ENCODE measurements at regions not wholly inside any gene's neighbourhood (a gene's known extent, or its start where the extent isn't known, plus 50 kb on each side); places are given as distances from the start of the nearest gene placed in this dataset.
"Not testable (repeated sequence)": the region's sequence is repeated elsewhere in the genome, so short reads cannot be mapped to it uniquely, and the experiment has no call there.

DNA sequence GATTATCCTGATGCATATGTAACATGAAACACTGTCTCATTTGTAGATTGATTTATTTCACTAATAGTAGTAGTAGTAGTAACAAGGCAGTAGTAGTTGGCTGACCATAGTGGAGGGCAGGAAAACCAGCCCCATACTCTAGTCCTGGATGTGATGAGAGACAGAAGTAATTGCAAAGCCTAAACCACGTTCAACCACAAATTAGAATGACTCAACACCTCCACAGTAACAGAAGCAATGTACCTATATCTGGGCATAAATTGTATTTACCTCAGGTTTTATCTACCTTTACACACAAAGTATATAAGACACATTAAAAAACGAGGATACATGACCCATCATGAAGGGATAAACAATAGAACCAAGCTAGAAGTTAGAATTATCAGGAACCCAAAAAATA lies 284.7 kb upstream of the RAI14 start:
- H4K20me1 ChIP-seq (ENCODE audit: insufficient read depth); H3K4me1 ChIP-seq (replicated peaks; ENCODE audit: insufficient read depth); H3K9me3 ChIP-seq (ENCODE audit: insufficient read depth, low read depth); H3K27ac ChIP-seq; intact Hi-C loops (cut with micrococcal nuclease; ENCODE audit: unreplicated experiment); H3K4me3 ChIP-seq; H3K9me2 ChIP-seq (ENCODE audit: insufficient read depth); H3K27me3 ChIP-seq (ENCODE audit: insufficient read depth, low read depth); H2AFZ ChIP-seq; CTCF ChIA-PET; BruUV-seq (replicated peaks); DNase-seq; H3K36me3 ChIP-seq (ENCODE audit: low read depth); H3K4me2 ChIP-seq; POLR2A ChIA-PET (ENCODE audit: unreplicated experiment); H3K79me2 ChIP-seq (ENCODE audit: low read depth); H3F3A ChIP-seq (ENCODE audit: insufficient read depth, low read depth): not testable (repeated sequence)

DNA sequence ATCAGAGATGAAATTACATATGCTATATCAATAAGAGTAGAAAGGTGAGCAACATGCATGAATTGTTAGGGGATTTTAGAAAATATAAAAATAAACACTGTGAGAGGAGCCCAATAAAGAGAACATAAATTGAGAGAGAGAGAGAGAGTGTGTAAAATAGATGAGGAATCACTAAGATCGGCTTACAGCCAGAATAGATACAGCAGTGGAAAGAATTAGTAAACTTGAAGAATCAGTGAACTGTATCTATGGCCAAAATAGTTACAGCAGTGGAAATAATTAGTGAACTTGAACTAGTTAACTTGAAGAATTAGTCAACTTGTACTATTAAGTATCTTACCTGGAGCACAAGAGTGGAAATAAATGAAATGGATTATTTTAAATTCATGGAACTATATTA lies 284.3 kb upstream of the RAI14 start:
- H3K9me3 ChIP-seq (ENCODE audit: insufficient read depth, low read depth); CTCF ChIA-PET; H3K27ac ChIP-seq; H3K79me2 ChIP-seq (ENCODE audit: low read depth); H3K4me3 ChIP-seq; H4K20me1 ChIP-seq (ENCODE audit: insufficient read depth); H3K36me3 ChIP-seq (ENCODE audit: low read depth); H3F3A ChIP-seq (ENCODE audit: insufficient read depth, low read depth); H3K27me3 ChIP-seq (ENCODE audit: insufficient read depth, low read depth); H2AFZ ChIP-seq; H3K4me1 ChIP-seq (replicated peaks; ENCODE audit: insufficient read depth); H3K9me2 ChIP-seq (ENCODE audit: insufficient read depth); DNase-seq; POLR2A ChIA-PET (ENCODE audit: unreplicated experiment); H3K4me2 ChIP-seq; BruUV-seq (replicated peaks); intact Hi-C loops (cut with micrococcal nuclease; ENCODE audit: unreplicated experiment): not testable (repeated sequence)

DNA sequence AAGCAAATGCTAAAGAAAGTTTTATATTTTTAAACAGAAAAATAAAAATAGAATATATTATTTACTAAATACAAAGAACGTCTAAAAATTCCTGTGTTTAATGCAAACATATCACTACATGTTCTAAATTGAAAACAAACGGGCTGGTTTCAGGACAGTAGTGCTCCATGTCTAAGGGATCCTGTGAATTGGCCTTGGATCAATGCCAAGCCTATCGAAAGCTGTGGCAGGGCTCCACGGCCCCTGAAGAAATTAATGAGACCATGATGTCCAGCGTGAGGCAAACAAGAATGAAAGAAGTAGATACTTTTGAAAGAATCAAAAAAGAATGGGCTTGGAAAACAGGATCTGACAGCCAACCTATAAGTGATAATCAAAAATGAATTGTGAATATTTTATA lies 283.4 kb upstream of the RAI14 start:
- H3K9me3 ChIP-seq (ENCODE audit: insufficient read depth, low read depth); H3K79me2 ChIP-seq (ENCODE audit: low read depth); H2AFZ ChIP-seq; H3K36me3 ChIP-seq (ENCODE audit: low read depth); H4K20me1 ChIP-seq (ENCODE audit: insufficient read depth); CTCF ChIA-PET; intact Hi-C loops (cut with micrococcal nuclease; ENCODE audit: unreplicated experiment); H3K4me2 ChIP-seq; H3K27ac ChIP-seq; H3K27me3 ChIP-seq (ENCODE audit: insufficient read depth, low read depth); H3K4me3 ChIP-seq; POLR2A ChIA-PET (ENCODE audit: unreplicated experiment); H3K9me2 ChIP-seq (ENCODE audit: insufficient read depth); DNase-seq; BruUV-seq (replicated peaks); H3K4me1 ChIP-seq (replicated peaks; ENCODE audit: insufficient read depth); H3F3A ChIP-seq (ENCODE audit: insufficient read depth, low read depth): not testable (repeated sequence)

DNA sequence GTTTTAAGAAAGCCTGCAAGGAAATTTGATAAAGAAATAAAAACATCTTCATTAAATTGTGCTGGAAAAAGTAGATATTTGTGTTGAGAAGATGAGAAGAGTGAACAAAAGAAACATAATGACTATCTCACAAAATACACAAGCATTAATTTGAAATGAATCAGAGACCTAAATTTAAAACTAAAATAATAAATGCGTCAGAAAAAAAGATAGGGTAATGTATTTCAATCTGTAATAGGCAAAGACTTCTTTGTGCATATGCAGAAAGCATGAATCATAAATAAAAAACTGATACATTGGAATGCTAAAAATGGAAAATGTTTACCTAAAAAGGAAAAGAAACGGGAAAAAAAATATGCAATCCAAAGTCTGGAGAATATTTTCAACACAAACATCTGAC lies 278.5 kb upstream of the RAI14 start:
- H3K4me3 ChIP-seq; H3K36me3 ChIP-seq (ENCODE audit: low read depth); DNase-seq; intact Hi-C loops (cut with micrococcal nuclease; ENCODE audit: unreplicated experiment); POLR2A ChIA-PET (ENCODE audit: unreplicated experiment); H3K9me2 ChIP-seq (ENCODE audit: insufficient read depth); H2AFZ ChIP-seq; H3F3A ChIP-seq (ENCODE audit: insufficient read depth, low read depth); H3K27ac ChIP-seq; CTCF ChIA-PET; H3K27me3 ChIP-seq (ENCODE audit: insufficient read depth, low read depth); BruUV-seq (replicated peaks); H3K4me2 ChIP-seq; H3K79me2 ChIP-seq (ENCODE audit: low read depth); H4K20me1 ChIP-seq (ENCODE audit: insufficient read depth); H3K4me1 ChIP-seq (replicated peaks; ENCODE audit: insufficient read depth); H3K9me3 ChIP-seq (ENCODE audit: insufficient read depth, low read depth): not testable (repeated sequence)

DNA sequence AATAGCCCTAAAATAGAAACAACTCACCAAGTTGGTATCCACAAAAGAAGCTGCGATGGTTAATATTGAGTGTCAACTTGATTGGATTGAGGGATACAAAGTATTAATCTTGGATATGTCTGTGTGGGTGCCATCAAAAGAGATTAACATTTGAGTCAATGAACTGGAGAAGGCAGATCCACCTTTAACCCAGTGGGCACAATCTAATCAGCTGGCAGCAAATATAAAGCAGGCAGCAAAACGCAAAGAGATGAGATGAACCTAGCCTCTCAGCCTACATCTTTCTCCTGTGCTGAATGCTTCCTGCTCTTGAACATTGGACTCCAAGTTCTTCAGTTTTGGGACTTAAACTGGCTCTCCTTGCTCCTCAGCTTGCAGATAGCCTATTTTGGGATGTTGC lies 277.6 kb upstream of the RAI14 start:
- H3K4me2 ChIP-seq; POLR2A ChIA-PET (ENCODE audit: unreplicated experiment); H4K20me1 ChIP-seq (ENCODE audit: insufficient read depth); DNase-seq; H2AFZ ChIP-seq; H3K9me3 ChIP-seq (ENCODE audit: insufficient read depth, low read depth); H3K4me1 ChIP-seq (replicated peaks; ENCODE audit: insufficient read depth); CTCF ChIA-PET; H3K27me3 ChIP-seq (ENCODE audit: insufficient read depth, low read depth); intact Hi-C loops (cut with micrococcal nuclease; ENCODE audit: unreplicated experiment); H3K9me2 ChIP-seq (ENCODE audit: insufficient read depth); H3K4me3 ChIP-seq; H3K27ac ChIP-seq; H3F3A ChIP-seq (ENCODE audit: insufficient read depth, low read depth); BruUV-seq (replicated peaks); H3K36me3 ChIP-seq (ENCODE audit: low read depth); H3K79me2 ChIP-seq (ENCODE audit: low read depth): not testable (repeated sequence)

DNA sequence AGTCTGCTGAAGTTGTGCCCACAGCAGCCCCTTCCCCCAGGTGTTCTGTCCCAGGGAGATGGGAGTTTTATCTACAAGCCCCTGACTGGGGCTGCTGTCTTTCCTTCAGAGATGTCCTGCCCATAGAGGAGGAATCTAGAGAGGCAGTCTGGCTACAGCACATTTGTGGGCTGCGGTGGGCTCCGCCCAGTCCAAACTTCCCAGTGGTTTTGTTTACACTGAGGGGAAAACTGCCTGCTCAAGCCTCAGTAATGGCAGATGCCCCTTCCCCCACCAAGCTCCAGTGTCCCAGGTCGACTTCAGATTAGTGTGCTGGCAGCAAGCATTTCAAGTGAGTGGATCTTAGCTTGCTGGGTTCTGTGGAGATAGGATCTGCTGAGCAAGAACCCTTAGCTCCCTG lies 267.4 kb upstream of the RAI14 start:
- BruUV-seq (replicated peaks); intact Hi-C loops (cut with micrococcal nuclease; ENCODE audit: unreplicated experiment); H3K4me2 ChIP-seq; H3F3A ChIP-seq (ENCODE audit: insufficient read depth, low read depth); H3K9me3 ChIP-seq (ENCODE audit: insufficient read depth, low read depth); H2AFZ ChIP-seq; H3K27me3 ChIP-seq (ENCODE audit: insufficient read depth, low read depth); CTCF ChIA-PET; DNase-seq; H3K79me2 ChIP-seq (ENCODE audit: low read depth); H3K4me3 ChIP-seq; H3K36me3 ChIP-seq (ENCODE audit: low read depth); H3K27ac ChIP-seq; H3K9me2 ChIP-seq (ENCODE audit: insufficient read depth); POLR2A ChIA-PET (ENCODE audit: unreplicated experiment); H4K20me1 ChIP-seq (ENCODE audit: insufficient read depth); H3K4me1 ChIP-seq (replicated peaks; ENCODE audit: insufficient read depth): not testable (repeated sequence)

Measured in PC-9 (cell line).